ENCODE measurements at regions not wholly inside any gene's neighbourhood (a gene's known extent, or its start where the extent isn't known, plus 50 kb on each side); places are given as distances from the start of the nearest gene placed in this dataset.
"Not testable (repeated sequence)": the region's sequence is repeated elsewhere in the genome, so short reads cannot be mapped to it uniquely, and the experiment has no call there.

GRCh38 chr4:22614114-22614513, 78.6 kb upstream of the GBA3 start:
- Histone ChIP-seq H3K9me3 (no peaks in the 10 kb centered on the region), H3K27me3 (replicated peaks; ENCODE audit: control insufficient read depth, insufficient read depth, low read length) (no peaks in the 10 kb centered on the region), H3K4me3 (ENCODE audit: low read depth, low read length) (no peak overlapping the region), H3K4me1 (no peaks in the 10 kb centered on the region), H3K36me3 (ENCODE audit: control insufficient read depth, insufficient read depth, low read length) (no peaks in the 10 kb centered on the region)
- no peak for DNase-seq
- H3K27ac Mint-ChIP-seq (ENCODE audit: unreplicated experiment): no peak overlapping the region
- H3K36me3 Mint-ChIP-seq (ENCODE audit: insufficient read depth, unreplicated experiment): no peaks in the 10 kb centered on the region
- POLR2A ChIA-PET: no interaction called here
- H3K4me3 Mint-ChIP-seq (ENCODE audit: unreplicated experiment): no peak overlapping the region
- intact Hi-C loops (cut with micrococcal nuclease; ENCODE audit: unreplicated experiment): no loop called here
- no peaks in the 10 kb centered on the region for H3K4me1 Mint-ChIP-seq (ENCODE audit: low read depth, unreplicated experiment)
- CTCF ChIA-PET: no interaction called here
- BruUV-seq (replicated peaks): no TSS peak
- peaks cover 6% of the 10 kb centered on the region for H3K27me3 Mint-ChIP-seq (ENCODE audit: insufficient read depth, unreplicated experiment)
- no peak for TF ChIP-seq CTCF (IDR thresholded peaks at IDR 0.05; ENCODE audit: insufficient read depth in 1 of 2, low read depth in 1 of 2, low read length in 1 of 2, severe bottlenecking in 1 of 2, unreplicated experiment in 1 of 2)
- H3K9me3 Mint-ChIP-seq (ENCODE audit: unreplicated experiment): no peaks in the 10 kb centered on the region

DNA sequence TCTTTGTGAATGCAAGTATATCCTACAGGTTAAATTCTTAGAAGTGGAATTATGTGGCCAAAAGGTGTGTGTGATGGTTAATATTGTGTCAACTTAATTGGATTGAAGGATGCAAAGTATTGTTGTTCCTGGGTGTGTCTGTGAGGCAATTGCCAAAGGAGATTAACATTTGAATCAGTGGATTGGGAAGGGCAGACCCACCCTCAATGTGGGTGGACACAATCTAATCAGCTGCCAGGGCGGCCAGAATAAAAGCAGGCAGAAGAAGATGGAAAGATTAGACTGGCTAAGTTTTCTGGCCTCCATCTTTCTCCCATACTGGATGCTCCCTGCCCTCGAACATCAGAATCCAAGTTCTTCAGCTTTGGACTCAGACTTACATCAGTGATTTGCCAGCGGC, 76.2 kb upstream of the GBA3 start:
- Histone ChIP-seq H3K4me3 (ENCODE audit: low read depth, low read length) (no peak overlapping the region), H3K36me3 (ENCODE audit: control insufficient read depth, insufficient read depth, low read length) (no peaks in the 10 kb centered on the region), H3K4me1 (no peaks in the 10 kb centered on the region), H3K27me3 (replicated peaks; ENCODE audit: control insufficient read depth, insufficient read depth, low read length) (no peaks in the 10 kb centered on the region), H3K9me3 (no peaks in the 10 kb centered on the region)
- intact Hi-C loops (cut with micrococcal nuclease; ENCODE audit: unreplicated experiment): no loop called here
- Mint-ChIP-seq H3K27ac (ENCODE audit: unreplicated experiment) (no peak overlapping the region), H3K9me3 (ENCODE audit: unreplicated experiment) (peaks cover 10% of the 10 kb centered on the region), H3K4me3 (ENCODE audit: unreplicated experiment) (no peak overlapping the region), H3K36me3 (ENCODE audit: insufficient read depth, unreplicated experiment) (no peaks in the 10 kb centered on the region), H3K27me3 (ENCODE audit: insufficient read depth, unreplicated experiment) (no peaks in the 10 kb centered on the region), H3K4me1 (ENCODE audit: low read depth, unreplicated experiment) (no peaks in the 10 kb centered on the region)
- ChIA-PET POLR2A (no interaction called here), CTCF (no interaction called here)
- no peak for TF ChIP-seq CTCF (IDR thresholded peaks at IDR 0.05; ENCODE audit: insufficient read depth in 1 of 2, low read depth in 1 of 2, low read length in 1 of 2, severe bottlenecking in 1 of 2, unreplicated experiment in 1 of 2)
- no TSS peak for BruUV-seq (replicated peaks)
- no peak for DNase-seq

DNA sequence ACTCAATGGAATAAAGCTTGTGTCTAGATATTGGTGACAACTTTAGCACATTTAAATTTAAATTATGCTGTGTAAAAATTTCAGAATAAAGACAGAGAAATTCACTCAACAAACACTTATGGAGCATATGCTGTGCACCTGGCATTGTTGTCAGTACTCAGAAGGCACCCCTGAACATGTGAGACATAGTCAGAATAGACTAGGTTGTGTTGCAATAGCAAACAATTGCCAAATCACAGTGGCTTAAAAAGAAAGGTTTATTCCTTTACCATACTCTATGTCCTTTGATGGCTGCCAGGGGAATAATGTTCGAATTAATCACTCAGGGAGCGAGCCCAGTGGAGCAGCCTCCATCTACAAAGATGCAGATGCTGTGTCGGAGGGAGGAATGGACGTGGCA, 72.6 kb upstream of the GBA3 start:
- intact Hi-C loops (cut with micrococcal nuclease; ENCODE audit: unreplicated experiment); H3K4me3 Mint-ChIP-seq (ENCODE audit: unreplicated experiment); POLR2A ChIA-PET; H3K9me3 Mint-ChIP-seq (ENCODE audit: unreplicated experiment); H3K4me1 ChIP-seq; H3K36me3 Mint-ChIP-seq (ENCODE audit: insufficient read depth, unreplicated experiment); H3K36me3 ChIP-seq (ENCODE audit: control insufficient read depth, insufficient read depth, low read length); H3K27me3 ChIP-seq (replicated peaks; ENCODE audit: control insufficient read depth, insufficient read depth, low read length); H3K27me3 Mint-ChIP-seq (ENCODE audit: insufficient read depth, unreplicated experiment); DNase-seq; H3K4me3 ChIP-seq (ENCODE audit: low read depth, low read length); H3K27ac Mint-ChIP-seq (ENCODE audit: unreplicated experiment); H3K4me1 Mint-ChIP-seq (ENCODE audit: low read depth, unreplicated experiment); H3K9me3 ChIP-seq; BruUV-seq (replicated peaks): not testable (repeated sequence)
- CTCF ChIA-PET: interaction anchor here (0.5 kb wide), 1 partner anchor 16 kb away, joined by 3 read pairs; no protein-coding TSS in a partner anchor

DNA sequence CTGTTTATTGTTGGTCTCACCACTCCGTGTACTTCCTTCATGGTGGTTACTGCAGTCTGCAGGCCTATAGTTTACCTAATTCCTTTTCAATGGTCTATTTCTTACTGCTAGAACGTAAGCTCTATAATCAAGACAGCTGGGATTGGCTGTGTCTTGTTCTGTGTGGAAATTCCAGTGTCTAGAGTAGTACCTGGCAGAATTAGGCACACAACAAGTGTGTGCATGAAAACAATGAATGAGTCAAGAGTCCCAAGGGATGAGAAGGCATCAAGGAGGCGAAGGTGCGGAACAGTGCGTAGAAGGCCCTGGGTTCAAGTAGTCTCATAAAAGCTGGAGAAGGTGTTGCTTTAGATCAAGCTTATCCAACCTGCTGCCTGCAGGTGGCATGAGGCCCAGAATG, 70.8 kb upstream of the GBA3 start:
- H3K4me1 Mint-ChIP-seq (ENCODE audit: low read depth, unreplicated experiment); H3K27ac Mint-ChIP-seq (ENCODE audit: unreplicated experiment); H3K9me3 ChIP-seq; H3K4me3 ChIP-seq (ENCODE audit: low read depth, low read length); H3K27me3 ChIP-seq (replicated peaks; ENCODE audit: control insufficient read depth, insufficient read depth, low read length); H3K36me3 ChIP-seq (ENCODE audit: control insufficient read depth, insufficient read depth, low read length); H3K27me3 Mint-ChIP-seq (ENCODE audit: insufficient read depth, unreplicated experiment); H3K4me3 Mint-ChIP-seq (ENCODE audit: unreplicated experiment); POLR2A ChIA-PET; H3K9me3 Mint-ChIP-seq (ENCODE audit: unreplicated experiment); CTCF ChIA-PET; BruUV-seq (replicated peaks); DNase-seq; intact Hi-C loops (cut with micrococcal nuclease; ENCODE audit: unreplicated experiment); H3K36me3 Mint-ChIP-seq (ENCODE audit: insufficient read depth, unreplicated experiment); H3K4me1 ChIP-seq: not testable (repeated sequence)

DNA sequence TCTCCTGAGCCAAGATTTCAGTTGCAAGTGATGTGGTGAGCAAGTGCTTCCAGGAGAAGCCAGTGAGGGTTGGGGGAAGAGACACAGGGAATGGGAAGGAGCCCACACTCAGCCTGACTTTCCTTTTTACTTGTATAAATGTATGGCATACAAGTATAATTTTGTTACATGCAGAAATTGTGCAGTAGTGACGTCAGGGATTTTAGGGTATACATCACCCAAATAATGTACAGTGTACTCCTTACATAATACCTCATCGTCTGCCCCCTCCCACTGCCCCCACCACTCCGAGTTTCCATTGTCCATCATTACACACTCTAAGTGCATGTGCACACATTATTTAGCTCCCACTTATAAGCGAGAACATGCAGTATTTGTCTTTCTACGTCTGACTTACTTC, 68.7 kb upstream of the GBA3 start:
- H3K27ac Mint-ChIP-seq (ENCODE audit: unreplicated experiment); H3K4me3 ChIP-seq (ENCODE audit: low read depth, low read length); H3K27me3 Mint-ChIP-seq (ENCODE audit: insufficient read depth, unreplicated experiment); CTCF ChIA-PET; H3K9me3 Mint-ChIP-seq (ENCODE audit: unreplicated experiment); BruUV-seq (replicated peaks); H3K27me3 ChIP-seq (replicated peaks; ENCODE audit: control insufficient read depth, insufficient read depth, low read length); POLR2A ChIA-PET; H3K4me1 Mint-ChIP-seq (ENCODE audit: low read depth, unreplicated experiment); intact Hi-C loops (cut with micrococcal nuclease; ENCODE audit: unreplicated experiment); DNase-seq; H3K36me3 Mint-ChIP-seq (ENCODE audit: insufficient read depth, unreplicated experiment); H3K9me3 ChIP-seq; H3K4me3 Mint-ChIP-seq (ENCODE audit: unreplicated experiment); H3K36me3 ChIP-seq (ENCODE audit: control insufficient read depth, insufficient read depth, low read length); H3K4me1 ChIP-seq: not testable (repeated sequence)

Data from Caco-2 (cell line).